ENCODE measurements at regions not wholly inside any gene's neighbourhood (a gene's known extent, or its start where the extent isn't known, plus 50 kb on each side); places are given as distances from the start of the nearest gene placed in this dataset.

- TF ChIP-seq EZH2 (IDR thresholded peaks at IDR 0.05; ENCODE audit: low read depth, unreplicated experiment), result no peak
- TF ChIP-seq CTCF (conservative IDR thresholded peaks at IDR 0.05; ENCODE audit: low read depth in 2 of 2), result no peak
- TF ChIP-seq, protein P1, sequence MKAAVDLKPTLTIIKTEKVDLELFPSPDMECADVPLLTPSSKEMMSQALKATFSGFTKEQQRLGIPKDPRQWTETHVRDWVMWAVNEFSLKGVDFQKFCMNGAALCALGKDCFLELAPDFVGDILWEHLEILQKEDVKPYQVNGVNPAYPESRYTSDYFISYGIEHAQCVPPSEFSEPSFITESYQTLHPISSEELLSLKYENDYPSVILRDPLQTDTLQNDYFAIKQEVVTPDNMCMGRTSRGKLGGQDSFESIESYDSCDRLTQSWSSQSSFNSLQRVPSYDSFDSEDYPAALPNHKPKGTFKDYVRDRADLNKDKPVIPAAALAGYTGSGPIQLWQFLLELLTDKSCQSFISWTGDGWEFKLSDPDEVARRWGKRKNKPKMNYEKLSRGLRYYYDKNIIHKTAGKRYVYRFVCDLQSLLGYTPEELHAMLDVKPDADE (IDR thresholded peaks at IDR 0.05), result no peak
- no peak for TF ChIP-seq POLR2AphosphoS5 (IDR thresholded peaks at IDR 0.05; ENCODE audit: low read depth)
- TF ChIP-seq EZH2phosphoT487 (IDR thresholded peaks at IDR 0.05; ENCODE audit: unreplicated experiment), result no peak
- no peak for TF ChIP-seq CREB1 (CRISPR knock-in tag; IDR thresholded peaks at IDR 0.05; ENCODE audit: low read depth)
- TF ChIP-seq STAT1 (IDR thresholded peaks at IDR 0.05; ENCODE audit: unreplicated experiment), result no peak
- TF ChIP-seq, protein P2, sequence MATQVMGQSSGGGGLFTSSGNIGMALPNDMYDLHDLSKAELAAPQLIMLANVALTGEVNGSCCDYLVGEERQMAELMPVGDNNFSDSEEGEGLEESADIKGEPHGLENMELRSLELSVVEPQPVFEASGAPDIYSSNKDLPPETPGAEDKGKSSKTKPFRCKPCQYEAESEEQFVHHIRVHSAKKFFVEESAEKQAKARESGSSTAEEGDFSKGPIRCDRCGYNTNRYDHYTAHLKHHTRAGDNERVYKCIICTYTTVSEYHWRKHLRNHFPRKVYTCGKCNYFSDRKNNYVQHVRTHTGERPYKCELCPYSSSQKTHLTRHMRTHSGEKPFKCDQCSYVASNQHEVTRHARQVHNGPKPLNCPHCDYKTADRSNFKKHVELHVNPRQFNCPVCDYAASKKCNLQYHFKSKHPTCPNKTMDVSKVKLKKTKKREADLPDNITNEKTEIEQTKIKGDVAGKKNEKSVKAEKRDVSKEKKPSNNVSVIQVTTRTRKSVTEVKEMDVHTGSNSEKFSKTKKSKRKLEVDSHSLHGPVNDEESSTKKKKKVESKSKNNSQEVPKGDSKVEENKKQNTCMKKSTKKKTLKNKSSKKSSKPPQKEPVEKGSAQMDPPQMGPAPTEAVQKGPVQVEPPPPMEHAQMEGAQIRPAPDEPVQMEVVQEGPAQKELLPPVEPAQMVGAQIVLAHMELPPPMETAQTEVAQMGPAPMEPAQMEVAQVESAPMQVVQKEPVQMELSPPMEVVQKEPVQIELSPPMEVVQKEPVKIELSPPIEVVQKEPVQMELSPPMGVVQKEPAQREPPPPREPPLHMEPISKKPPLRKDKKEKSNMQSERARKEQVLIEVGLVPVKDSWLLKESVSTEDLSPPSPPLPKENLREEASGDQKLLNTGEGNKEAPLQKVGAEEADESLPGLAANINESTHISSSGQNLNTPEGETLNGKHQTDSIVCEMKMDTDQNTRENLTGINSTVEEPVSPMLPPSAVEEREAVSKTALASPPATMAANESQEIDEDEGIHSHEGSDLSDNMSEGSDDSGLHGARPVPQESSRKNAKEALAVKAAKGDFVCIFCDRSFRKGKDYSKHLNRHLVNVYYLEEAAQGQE (IDR thresholded peaks at IDR 0.05; ENCODE audit: unreplicated experiment), result no peak
Observed at GRCh38 chr2:107364361-107364950, 462.2 kb upstream of the RGPD4 start.
